Esophagus muscularis mucosa (tissue), 4 donors: ENCODE measurements at regions not wholly inside any gene's neighbourhood (a gene's known extent, or its start where the extent isn't known, plus 50 kb on each side); places are given as distances from the start of the nearest gene placed in this dataset.

Experiments
- CTCF ChIP-seq, 3 experiments: fragments of 200-600 bp in 2 of 3; fragments of 450-650 bp in 1 of 3; sonication (generic) in 2 of 3; IDR thresholded peaks; one replicate each; pipeline ENCODE4 v1.5.1; 2017 to 2019; ENCODE audit warnings: antibody characterized with exemption in 3 of 3, mild to moderate bottlenecking in 2 of 3, moderate library complexity in 1 of 3
- EP300 ChIP-seq: sonication (generic); formaldehyde crosslinking; IDR thresholded peaks from one replicate; pipeline ENCODE4 v1.6.1; 2017; ENCODE audit warnings: antibody characterized with exemption
- POLR2A ChIP-seq: fragments of 450-650 bp; IDR thresholded peaks from one replicate; pipeline ENCODE4 v1.6.1; 2017; ENCODE audit warnings: antibody characterized with exemption, moderate library complexity, mild to moderate bottlenecking, low read depth
- POLR2AphosphoS5 ChIP-seq, 2 donors: sonication (generic); formaldehyde crosslinking; IDR thresholded peaks; one replicate each; pipeline ENCODE4 v1.6.1; 2017; ENCODE audit warnings: antibody characterized with exemption in 2 of 2

- TF ChIP-seq CTCF (IDR thresholded peaks at IDR 0.05) (no peak), POLR2AphosphoS5 (IDR thresholded peaks at IDR 0.05) (no peak), POLR2A (no peak), EP300 (no peak)
Measured at GRCh38 chr9:127559247-127559680, 52.8 kb upstream of the STXBP1 start.
